Kasumi-1 (cell line): ENCODE measurements at regions not wholly inside any gene's neighbourhood (a gene's known extent, or its start where the extent isn't known, plus 50 kb on each side); places are given as distances from the start of the nearest gene placed in this dataset.
A peak's percentile ranks its signal among the peaks of the same experiment; 100 is the strongest.

Experiments used
- DNase-seq, 2 experiments: peaks; one replicate each; lab custom pipeline; 2025; lab: John Stamatoyannopoulos, UW

DNA sequence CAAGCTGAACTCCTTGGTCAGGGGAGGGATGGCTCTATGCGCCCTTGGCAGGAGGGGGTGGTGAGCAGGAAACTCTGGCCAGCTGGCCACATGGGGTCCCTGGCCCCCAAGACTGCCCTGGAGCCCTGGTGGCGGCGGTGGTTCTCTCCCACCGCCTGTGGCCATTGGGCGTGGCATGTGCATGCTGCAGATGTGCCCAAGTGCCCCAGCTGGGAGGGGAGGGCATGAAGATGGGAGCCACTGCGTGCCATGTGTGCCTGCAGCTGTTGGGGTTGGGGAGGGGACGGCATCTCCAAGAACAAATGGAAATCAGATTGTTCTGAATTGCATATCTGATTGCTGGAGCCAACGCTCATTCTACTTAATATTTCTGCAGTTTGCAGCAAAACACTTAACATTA is 115.7 kb upstream of the IGF1 start:
- no peak for DNase-seq

DNA sequence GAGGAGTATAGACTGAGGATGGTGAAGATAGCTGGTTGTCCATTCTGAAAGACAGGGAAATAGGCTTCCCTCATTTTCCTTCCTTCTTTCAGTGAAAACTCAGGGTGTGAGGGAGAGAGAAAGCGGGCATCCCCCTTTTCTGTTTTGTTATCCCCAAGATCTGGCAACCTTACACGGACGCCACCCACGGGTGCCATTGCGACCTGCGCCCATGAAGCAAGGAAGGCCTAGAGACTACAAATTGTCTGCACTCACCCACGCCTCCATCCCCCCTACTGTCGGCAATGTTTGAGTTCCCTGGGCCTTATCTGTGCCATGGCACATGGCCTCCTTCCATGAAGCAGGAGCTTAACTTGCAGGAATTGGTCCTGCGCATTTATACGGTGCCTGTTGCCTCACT is 115.0 kb upstream of the IGF1 start:
- no peak for DNase-seq

DNA sequence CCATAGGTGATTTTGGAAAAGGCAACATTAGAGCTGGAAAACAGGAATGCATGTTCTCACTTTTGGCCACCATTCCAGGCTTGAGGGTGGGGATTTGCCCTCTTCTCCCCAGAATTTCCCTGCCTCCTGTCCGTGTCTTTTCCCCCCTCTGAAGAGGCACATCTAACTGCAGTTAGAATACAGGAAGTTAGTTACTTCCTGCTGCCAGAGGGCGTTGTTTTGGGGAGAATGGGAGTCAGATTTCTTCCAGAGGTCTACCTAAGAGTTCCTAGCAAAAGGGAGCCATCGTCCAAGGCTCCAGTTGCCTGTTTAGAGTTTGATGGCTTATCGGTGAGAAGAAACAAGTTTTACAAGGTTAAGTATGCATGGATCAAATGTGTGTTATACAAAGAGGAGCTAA is 112.8 kb upstream of the IGF1 start:
- DNase-seq, result peak in 1 of 2 experiments; percentile 1

DNA sequence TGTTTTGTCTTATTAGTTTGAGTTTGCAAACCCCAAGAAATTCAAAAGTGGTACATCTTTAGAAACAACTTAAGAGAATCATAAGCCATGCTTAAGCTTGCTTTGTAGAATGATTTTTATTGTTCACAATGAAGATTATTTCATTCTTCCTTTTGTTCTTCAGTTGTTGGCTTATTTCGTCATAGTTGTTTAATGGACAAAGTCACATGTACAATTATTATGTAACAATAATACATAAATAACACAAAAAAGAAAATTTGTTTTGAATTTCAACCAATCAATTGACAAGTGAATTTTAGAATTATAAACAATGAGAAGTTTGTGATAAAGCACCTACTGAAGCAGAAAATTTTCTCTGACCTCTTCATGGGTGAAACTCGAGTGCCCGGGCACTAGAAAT is 111.8 kb upstream of the IGF1 start:
- DNase-seq, result no peak

DNA sequence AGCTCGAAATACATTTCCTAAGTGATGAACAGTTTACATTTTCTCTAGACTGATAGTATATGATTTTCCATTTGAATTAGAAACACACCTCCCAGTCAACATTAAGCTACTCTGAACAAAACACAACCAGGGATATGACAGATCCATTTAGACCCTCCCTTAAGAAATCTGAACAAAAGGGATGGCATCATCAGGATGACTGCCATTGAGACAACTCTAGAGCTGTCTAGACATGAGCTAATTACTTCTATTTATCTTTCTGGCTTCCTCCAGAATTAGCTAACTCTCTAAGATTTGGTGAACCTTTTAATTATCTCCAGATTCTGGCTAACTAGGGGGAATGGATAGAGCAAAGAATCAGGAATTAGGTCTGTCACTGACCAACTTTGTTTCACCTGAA is 92.9 kb upstream of the IGF1 start:
- DNase-seq, result no peak

DNA sequence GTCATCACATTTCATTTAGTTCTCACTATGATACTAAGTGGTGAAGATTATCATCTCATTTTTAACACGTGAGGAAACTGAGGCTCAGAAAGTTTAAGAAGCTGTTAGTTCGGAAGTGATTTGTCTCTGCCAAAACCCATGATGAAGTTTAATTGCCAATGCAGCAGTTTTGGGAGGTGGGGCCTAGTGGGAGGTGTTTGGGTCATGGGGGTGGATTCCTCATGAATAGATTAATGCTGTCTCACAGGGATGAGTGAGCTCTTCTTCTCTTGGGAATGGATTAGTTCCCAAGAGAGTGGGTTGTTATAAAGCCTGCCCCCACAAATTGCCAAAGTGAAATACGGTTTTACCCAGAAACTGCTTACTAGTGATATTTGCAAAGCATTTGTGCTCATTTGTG is 91.5 kb upstream of the IGF1 start:
- DNase-seq, result no peak

DNA sequence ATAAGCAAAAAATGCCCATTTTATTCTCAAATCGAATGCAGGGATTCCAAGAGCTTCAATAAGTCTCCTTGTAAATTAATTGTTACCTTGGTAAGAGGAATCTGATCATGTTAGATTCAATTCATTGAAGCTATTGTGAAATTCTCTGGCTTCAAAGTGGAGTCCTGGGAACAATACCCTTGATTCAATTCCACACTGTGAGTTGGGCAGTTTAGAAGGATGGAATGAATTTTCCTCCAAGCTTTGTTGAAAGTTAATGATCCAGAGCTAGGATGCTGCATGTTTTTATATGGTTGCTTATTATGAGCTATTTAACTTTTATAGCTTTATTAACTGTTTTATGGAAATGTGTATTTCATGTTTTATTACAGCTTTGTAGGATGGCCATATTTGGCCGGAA is 89.9 kb upstream of the IGF1 start:
- no peak for DNase-seq

DNA sequence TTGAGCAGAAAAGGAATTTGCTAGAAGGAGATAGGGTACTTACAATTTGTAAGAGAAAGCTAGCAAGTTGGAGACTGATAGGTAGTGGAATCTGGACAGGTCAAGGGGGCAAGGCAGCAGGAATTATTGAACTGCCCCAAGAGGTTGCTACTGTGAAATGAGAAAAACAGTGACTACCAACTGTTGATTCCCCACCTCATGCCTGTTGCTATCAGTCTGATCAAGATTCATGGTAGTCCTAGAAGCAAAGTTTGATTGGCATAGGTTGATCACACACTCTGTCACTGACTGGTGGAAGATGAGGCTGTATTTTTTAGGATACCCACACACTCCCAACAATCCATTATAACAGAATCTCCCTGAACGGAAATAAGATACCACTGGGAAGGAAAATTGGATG is 89.4 kb upstream of the IGF1 start:
- DNase-seq, result no peak

DNA sequence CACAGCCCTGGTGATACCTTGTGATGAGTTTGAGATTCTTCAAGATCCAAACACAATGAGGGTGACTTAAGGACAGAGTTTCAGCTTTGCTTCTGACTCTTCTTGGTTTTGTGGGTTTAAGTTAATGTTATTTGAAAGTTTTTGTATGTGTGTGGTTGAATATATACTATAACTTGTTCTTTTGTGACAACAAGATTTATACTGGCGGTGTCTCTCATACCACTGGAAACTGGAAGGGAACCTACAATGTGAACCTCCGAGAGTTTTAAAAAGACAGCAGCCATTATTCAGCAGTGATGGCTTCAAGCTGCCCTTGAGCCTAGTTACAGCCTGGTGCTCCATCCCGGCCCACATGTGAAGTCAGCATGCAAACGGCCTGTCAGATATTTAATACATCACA is 87.9 kb upstream of the IGF1 start:
- no peak for DNase-seq

DNA sequence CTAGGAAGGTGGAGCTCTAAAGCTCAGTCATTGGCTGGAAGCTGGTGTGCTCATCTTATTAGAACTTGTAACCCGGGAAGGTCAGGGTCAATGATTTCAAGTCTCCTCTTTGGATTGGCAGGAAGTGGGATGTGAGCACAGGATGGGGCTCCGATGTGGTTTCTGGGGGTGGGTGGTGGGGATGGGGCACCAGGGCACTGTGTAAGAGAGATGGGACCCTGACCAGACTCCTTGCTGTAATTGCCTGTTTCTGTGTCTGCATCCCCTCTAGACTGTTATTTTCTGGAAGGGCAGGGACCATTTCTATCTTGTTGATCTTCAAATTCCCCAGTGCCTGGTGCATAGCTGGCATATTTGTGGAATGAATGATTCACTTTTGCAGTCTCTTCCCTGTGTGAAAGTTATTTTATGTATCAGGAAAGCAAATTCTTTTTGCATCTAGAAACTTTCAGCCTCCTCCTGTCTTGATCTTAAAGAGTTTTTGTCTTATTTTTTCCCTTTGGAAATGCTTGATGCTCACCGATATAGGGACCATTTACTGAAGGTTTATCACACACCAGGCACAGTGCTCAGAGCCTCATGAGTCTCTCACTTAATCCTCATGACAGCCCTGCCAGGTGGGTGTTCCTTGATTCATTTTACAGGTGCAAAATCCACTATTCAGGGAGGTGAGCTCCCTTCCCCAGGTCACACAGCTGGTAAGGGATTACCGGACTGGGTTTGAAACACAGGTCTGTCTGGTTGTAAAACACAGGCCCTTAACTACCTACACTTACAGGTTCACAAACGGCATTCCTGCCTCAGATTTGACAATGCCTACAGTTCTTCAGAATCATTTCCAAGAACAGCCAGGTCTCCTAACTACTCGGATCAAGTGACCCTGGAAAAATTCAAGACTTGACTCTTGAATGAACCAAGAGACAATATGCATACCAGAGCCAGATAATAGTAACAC is 86.9 kb upstream of the IGF1 start:
- no peak for DNase-seq

DNA sequence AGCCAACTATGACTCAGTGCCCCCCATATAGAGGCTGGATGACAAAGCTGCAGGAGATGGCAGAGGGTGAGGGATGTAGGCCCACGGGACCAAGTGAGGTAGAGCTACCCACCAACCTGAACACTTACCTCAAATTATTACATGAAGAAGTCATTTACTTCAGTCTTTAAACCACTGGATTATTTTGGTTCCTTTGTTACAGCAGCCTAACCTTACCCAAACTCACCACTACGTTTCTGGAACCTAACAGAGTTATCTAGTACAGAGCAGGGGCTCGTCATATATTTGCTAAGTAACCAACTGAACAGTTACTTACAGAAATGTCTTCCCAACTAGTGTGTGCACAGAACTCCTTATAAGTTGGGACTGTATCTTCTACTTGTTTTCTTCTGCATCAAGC is 85.2 kb upstream of the IGF1 start:
- DNase-seq, result no peak

DNA sequence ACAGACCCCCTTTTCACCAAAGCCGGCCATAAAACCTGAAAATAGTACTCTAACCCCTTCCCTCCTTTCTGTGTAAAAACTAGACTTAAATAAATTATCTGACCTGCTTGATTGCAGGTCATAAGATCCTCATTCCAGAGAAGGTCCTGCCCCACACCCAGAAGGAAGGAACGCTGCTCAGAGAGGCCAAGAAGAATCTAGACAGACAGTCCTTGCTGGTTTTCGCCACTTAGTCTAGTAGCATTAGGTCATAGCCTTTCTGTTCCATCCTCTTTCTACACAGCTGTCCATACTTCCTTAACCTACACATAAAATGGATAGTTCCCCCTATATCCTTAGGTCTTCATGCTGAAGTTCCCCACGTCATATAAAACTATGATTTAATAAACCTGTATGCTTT is 83.7 kb upstream of the IGF1 start:
- no peak for DNase-seq

DNA sequence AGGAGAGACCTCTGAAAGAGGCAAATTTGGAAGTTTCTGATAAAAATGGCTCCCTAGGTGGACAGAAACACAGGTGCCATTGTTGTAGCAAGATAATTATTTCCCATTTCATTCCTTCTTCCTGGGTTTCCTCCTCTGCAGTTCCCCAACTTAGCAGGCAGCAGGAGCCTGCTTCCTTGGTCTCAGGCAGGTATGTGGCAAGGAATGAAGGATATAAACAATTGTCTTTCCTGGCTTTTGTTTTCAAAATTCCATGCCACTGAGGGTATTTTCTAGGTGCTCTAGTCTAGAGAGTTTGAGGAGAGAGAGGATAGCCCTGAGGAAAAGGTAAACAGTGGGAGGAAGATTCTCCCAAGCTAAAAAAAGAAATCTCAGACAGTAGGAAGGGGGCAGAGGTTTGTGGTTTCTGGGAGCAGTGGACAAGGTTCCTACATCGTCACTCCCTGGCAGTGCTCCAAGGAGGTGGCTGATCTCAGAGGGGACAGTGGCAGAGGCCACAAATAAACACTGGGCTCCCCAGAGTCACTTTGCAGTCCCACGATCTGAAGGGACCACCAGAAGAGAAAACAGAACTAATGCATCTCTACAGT is 82.6 kb upstream of the IGF1 start:
- no peak for DNase-seq

DNA sequence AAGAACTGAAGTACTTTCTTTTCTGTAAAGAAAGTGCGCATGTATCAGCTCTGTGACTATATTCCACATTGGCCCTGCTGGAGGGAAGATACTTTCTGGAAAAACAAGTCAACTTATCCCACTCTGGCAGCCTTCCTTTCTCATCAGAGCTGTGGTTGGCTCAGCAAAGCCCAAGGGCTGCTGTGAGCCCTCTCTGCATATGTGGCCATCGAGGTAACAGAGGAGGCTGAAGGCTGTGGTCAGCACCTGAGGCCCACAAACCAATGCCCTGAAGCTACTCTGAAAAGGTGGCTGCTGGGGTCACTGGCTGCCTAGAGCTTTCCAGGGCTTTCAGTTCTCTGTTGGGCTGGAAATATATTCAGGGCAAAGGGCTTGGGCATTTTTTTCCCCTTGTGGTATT is 70.8 kb upstream of the IGF1 start:
- no peak for DNase-seq

DNA sequence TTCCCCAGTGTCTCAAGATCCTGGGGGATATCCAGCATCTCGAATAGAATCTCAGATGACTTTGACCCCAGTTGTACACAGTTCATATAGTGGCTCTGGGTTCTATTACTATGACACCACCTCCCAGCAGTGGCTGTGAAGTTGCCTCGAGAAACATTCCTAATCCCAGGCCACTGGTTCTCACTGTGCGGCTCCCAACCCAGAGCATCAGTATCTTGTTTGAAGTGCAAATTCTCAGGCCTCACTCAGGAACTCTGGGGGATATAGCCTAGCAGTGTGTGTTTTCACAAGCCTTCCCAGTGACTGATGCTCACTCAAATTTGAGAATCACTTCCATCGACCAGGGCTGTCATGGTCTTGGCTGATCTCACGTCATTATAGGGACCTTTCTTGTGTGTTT is 69.3 kb upstream of the IGF1 start:
- no peak for DNase-seq

DNA sequence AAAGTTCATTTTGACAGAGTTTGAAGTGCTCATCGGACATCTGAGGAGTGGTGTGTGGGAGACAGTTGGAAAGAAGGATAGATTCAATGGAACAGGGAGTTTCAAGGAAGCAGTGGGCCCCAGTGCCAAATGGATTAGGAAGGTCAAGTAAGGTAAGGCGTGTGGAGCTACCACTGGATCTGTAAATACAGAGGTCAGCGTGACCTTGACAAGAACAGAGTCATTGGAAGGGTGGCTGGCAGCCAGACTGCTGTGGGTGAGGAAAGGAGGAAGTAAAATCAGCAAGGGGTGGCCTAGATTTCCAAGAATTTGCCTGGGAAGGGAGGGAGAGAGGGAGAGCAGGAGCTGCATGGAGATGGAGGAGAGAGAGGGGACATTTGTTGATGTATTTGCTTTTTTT is 68.2 kb upstream of the IGF1 start:
- DNase-seq, result no peak

DNA sequence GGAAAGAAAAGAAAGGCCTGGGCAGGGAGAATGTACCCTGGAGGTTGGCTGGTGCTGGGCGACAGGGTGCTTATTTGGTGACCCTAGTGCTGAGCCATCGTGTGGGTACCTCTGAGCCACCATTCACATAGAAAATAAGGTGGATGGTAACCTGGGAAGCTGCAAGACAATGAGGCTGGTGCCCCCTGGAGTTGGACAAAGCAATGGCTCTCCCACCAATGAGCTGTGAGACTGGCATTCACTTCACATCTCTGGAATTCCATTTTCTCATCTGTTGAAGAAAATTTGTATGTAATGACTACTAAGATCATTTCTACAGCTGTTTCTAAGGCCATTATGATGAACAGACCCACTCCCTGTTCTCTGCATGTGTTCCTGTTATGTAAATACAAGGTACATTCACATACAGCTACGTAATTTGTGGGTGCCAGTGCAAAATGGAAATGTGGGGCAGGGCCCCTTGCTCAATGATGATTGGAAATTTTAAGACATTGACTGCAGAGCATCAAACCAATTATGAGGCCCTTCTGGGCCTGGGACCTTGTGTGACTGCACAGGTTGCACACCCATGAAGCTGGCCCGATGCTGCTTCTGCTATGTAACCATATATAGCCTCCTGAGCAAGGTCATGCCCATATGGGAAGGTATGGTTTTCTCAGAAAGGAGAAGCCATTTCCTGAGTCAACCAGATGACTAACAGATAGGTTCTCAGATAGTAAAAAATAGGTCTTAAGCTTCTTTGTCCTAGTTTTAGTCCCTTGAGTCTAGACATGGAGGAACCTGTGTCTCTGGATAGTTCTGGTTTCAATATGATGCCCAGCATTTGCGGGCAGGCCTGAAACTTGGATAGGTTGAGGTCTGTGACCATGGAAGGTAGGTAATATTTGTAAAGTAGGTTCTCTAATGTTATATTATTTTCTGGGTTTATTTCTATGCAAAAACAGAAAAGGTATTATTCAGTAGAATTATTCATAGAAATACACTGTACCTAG is 63.4 kb upstream of the IGF1 start:
- no peak for DNase-seq

DNA sequence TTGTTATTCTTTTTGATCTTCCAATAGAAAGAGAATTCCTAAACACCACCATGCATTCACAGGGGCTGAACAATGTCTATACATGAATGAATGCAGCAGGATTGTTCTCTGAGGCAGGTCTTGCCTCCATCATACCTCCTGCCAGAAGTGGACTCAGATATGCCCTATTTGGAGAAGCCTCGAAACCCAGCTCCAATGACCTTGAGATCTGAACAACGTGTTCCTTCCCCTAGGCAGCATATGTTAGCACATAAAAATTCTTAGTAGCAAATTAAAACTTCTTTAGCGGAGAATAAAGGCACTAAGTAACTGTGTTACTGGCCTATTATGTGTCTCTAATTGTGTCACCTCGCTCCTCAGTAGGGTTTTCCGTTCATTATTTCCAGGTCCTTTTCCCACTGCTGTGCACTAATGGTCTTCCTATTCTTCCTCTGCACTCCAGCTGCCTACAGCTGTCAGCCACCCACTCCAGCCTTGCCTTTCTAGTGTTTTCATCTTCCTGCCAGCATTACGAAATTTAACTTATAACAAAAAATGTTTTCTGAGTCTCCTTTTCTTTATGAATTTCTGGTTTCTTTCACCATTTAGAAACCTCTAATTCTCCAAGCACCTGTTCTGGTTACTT is 62.6 kb upstream of the IGF1 start:
- DNase-seq, result no peak

DNA sequence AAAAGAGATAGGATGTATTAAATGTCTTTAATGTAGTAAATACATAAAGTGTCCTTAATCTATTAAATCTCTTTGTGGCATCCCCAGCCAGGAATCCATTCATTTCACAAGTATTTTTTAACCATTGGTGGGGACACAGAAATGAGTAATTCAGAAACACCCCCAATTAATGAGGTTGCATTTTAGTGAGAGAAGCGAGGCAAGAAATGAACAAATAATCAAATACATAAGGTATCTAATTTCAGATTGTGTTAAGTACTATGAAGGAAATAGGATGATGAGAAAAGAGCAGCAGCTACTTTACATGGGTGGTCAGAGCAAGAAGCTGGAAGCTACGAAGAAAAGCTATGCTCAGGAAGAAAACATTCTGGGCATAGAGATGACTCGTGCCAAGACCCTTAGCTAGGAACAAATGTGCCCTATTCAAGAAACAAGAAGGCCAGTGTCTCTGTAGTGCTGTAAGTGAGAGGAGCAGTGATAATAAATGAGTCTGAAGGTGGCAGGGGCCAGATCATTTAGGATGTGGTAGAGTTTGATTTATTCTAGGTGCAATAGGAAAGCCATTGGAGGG is 60.5 kb upstream of the IGF1 start:
- DNase-seq, result no peak

DNA sequence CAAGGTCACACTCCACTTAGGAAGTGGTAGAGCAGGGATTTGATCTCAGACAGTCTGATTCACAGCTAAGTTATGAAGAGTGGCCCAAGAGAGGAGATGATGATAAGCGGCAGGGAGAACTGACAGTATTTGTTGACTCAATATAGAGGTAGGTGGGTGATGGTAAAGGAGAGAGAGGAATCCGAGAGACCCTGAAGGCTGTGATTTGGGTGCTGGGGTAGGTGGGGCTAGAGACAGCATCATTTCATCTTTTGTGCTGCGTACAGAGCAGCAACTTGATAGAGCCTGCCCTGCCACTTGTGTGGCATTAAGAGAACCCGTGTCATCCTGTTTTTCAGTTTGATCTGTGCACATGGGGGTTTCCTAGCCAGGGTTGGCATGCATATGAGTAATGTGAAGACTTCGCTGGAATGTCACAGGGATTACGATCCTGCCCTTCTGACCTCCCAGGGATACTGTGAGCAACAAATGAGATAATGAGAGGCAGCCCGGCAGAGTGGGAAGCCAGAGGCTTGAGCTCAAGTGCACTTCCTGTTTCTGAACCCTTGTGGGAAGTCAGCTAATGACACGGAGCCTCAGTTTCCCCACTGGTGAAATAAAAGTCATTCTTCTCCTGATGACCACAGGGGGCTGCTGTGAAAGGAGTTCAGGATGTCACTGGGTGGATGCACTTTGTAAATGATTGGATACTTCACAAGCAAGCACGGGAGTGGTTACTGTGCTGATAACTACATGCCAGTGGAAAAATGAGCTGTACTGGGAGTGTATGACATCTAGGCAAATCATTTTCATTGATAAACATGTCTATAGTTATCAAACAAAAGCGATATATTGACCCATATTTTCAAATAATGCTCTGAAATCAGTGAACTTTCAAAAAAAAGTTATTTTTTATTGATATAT is 59.5 kb upstream of the IGF1 start:
- DNase-seq, result no peak

DNA sequence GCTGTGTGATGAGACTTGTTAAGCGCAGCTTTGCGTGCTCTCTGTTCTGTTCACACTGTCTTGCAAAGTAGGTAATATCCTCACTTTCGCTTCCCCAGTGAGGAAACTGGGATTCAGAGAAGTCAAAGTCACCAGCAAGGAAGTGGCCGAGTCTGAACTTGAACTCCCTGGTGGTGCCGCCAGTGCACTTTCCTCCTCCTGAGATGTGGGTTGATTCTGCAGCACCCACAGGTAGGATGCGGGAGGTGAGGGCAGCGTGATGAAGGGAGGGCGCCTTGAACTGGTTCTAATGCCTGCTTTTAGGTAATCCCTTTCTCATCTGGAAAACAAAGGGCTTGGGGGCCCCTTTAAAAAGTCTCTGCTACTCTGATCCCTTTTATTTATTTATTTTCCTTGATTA is 54.9 kb upstream of the IGF1 start:
- no peak for DNase-seq
